ENCODE measurements at regions not wholly inside any gene's neighbourhood (a gene's known extent, or its start where the extent isn't known, plus 50 kb on each side); places are given as distances from the start of the nearest gene placed in this dataset.
A peak's percentile ranks its signal among the peaks of the same experiment; 100 is the strongest.

DNA sequence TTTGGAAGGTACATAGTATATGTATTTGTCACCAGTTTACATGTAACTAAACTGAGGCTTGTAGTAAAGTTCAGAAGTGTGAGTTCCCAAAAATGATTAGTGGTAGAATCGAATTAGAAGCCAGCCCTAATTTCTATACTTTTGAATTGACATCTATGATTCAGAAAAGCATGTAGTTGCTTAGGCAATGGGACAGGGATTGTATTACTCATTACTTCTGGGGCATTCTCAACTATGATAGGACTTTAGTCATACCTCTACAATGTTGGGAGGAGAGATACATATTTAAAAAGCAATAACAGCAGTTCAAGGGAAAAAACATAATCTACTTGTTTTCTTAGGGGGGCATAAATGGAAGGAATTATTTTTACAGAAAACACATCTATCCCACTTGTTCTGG, 277.9 kb upstream of the E2F7 start:
- no peak for DNase-seq

- DNase-seq, result no peak
Measured at GRCh38 chr12:77342253-77342652, 276.9 kb upstream of the E2F7 start.

DNA sequence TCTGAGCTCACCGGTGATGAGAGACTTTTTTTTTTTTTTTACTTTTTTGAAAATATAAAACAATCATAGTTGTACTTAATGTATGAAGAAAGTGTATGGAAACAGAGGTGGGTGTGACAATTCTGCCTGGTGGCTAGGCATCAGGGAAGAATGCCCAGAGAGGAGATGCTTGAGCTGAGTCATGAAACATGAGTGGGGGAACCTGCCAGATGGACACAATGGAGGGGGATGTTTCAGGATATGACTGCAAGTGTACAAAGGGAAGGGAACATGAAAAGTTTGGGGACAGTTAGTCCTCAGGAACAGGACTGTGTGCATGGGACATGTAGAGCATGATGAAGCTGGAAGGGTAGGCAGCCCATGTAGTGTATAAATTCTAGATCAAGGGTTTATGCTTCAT, 274.2 kb upstream of the E2F7 start:
- DNase-seq, result no peak

- DNase-seq, result no peak
Measured at GRCh38 chr12:77337362-77337761, 272.0 kb upstream of the E2F7 start.

- no peak for DNase-seq
Measured at GRCh38 chr12:77334806-77335205, 269.4 kb upstream of the E2F7 start.

DNA sequence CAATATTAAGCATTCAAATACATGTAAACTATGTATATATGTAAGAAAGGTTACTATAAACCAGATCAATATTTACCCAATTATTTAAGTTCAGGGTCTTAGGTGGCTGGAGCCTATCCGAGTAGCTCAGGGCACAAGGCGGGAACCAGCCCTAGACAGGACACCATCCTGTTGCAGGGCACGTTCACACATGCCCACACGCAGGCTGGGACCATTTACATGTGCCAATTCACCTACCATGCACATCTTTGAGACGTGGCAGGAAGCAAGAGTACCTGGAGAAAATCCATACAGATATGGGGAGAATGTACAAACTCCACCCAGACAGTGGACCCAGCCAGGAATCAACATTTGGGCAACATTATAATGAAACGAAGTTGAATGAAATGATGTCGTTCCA, 263.0 kb upstream of the E2F7 start:
- no peak for DNase-seq

- DNase-seq, result no peak
Measured at GRCh38 chr12:77325511-77326236, 260.3 kb upstream of the E2F7 start.

DNA sequence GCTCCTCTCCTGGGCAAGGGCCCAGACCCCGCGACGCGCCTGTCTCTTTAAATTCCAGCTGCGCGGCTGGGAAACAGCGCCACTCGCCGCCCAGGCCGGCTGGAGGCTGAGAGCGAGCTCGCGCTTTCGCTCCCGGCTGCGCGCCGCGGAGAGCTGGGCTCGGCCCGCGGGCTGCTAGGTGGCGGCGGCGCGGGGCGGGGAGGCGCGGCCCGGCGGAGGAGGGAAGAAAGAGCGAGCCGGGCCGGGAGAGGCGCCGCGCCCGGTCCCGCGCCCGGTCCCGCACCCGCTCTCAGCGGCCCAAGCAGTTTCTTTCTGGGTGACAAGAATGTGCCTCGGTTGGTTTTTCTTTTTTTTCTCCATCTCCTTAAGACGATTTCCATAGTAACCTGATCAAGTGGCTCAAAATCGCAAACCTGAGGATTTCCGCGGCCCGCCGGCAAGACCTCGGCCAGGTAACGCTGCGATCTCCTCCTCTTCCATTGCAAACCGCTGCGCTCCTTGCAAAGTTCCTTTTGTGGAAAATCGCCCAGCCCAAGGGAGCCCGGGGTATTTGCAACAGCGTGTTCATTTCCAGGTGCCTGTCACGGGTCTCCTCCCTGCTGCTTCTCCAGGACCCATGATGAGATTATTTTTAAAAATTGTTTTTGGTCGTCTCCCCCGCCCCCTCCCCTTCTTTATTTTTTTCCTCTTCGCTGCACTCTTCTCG, 259.5 kb upstream of the E2F7 start:
- peak; percentile 17 for DNase-seq

GRCh38 chr12:77324416-77324762, 259.0 kb upstream of the E2F7 start:
- no peak for DNase-seq

DNA sequence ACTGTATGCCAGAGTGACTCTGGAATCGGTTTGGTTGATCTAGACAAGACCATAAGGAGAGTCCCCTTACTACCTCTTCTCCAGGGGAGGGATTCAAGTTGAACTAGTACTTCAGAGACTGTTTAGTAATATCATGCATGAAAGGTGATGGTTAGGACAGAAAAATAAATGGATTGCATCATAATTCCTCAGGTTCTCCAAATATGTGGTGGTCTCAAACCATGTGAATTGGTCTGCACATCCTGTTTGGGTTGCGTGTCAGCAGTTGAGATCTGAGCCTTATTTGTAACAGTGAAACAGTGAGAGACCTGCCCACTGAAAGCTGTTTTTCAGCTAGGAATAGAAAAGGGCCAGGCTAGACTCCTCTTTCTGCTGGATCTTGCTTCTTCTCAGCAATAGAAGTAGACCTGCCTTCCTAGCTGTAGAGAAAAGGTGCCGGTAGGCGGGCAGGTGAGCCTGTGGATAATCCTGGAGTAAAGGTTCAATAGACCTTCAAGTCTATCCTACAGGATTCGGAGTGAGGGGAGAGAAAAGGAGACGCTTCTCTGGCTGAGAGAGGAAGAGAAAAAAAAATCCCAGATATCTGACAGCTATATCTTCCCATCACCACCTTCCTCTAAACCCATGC, 258.5 kb upstream of the E2F7 start:
- DNase-seq, result no peak

- DNase-seq, result no peak
Measured at GRCh38 chr12:77319166-77319565, 253.8 kb upstream of the E2F7 start.

DNA sequence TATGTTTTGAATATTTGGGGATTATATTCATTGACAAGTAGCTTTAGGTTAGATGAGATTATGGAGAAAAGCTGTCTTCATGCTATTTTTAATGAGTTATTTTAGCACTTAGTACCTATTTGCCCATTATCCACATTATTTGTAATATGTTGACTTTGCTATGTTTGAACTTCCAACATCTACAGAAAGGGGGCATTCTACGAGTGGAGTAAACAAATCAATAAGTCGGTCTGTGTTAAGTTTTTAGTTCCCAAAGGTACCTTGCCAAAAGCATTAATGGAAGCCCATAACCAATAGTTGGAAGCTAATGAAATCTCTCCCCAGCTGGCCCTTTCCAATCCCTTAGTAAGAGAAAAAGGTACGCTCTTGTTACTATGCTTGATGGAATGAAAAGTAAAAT, 250.0 kb upstream of the E2F7 start:
- DNase-seq, result no peak

DNA sequence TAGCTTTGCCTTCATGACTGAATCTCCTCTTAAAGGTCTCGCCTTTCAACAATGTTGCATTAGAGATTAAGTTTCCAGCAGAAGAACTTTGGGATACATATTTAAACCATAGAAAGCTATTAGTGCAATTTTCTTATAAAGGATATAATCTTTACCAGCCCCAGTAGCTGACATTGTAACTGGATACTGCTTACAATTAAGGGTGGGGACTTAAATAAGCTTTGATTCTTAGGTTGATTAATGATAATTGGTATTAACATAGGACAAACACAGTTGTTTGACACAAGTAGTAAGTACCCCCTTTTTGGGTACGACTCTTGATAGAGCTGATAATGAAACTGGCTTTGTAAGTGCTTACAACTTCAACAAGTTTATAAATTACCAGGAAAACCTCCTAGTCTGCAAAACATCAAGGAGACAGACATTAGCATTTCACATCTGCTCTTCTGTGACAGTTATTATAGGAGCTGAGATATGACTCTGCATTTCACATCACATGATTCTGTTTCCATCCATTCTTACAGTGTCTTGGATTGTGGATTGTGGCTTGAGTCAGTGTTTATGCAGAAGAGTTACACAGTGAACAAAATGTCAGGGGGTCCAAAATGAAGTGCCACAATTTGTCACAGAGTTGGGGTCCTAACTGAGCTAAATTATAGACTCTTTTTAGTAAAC, 249.1 kb upstream of the E2F7 start:
- DNase-seq, result no peak

DNA sequence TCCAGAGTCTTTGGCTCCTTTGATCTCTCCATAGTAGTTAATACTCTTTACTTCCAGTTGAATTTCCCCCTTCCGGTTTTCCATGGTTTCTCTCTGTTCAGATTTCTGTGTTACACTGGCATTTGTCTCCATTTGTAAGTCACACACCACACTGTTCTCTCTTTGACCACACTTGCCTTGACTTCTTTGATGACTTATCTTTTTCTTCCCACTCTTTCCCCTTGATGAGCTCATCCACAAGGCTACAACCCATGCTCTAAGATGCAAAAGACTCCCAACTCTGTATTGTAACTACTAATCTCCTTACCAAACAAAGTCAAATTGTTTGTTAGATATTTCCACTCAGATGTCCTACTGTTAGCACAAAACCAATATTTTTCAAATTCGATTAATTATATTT, 242.7 kb upstream of the E2F7 start:
- DNase-seq, result no peak

DNA sequence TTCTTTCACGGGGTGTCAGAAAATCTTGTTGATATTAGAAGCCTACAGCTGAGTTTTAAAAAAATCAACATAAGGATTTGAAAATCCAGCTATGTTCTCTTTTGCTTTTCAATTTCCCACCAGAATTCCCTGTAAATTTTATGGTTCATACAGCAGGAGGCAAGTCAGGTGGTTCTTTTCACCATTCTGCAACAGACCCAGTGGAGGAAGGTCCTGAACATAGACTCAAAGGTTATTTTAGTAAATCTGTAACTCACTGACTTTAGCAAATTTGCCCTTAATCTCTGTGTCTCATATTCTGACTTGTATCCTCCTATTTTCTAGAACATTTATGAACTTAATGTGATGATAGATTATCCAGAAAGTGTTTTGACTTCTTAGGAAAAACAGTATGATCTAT, 235.4 kb upstream of the E2F7 start:
- no peak for DNase-seq

DNA sequence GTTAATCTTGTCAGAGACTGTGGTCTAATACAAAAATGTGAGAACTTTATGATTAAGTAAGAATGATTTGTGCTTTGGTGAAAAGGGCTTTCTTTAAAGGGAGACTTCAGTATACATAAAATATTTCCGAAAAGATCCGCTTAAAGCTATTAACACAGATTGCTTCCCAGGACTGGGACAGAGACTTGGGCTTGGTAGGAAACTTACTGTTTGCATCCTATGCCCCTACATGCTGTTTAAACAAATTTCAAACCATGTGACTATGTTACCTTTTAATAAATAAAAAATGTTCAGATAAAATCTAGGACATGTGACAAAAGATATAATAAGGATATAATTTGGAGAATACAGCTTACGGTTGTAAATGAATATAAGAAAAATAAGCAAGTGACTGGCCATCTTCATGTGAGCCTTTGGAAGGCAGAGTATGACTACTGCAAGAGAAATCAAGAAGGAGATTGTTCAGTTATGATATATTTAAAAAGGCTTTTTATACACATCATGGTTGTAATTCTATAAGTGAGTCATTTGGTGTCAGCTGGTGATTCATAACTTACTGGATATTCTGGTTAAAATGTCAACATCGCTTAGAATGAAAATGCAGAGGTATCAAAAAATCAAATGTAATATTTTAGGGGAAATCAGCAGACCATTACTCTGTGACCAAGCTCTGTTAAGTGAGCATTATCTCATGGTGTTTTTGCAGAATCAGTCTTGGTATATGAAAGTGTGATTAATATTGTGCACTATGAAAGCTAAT, 234.7 kb upstream of the E2F7 start:
- no peak for DNase-seq

DNA sequence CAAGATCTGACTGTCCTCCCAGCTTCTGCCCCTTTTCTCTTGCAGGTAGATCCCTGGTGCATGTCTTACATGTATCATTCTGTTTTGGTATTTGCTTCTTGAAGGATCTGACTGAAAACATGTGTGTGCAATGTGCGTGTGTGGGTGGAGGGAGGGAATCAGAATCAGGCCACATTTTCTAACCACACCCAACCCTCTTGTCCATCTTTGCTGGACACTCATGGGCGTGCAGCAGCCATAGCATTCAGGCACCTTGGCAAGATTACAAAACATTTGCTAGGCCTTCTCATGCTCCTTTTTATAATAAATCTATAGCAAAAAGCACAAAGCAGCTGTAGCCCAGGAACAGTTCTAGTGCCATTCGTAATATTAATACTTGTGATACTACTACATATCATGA, 233.6 kb upstream of the E2F7 start:
- DNase-seq, result no peak

- no peak for DNase-seq
Measured at GRCh38 chr12:77294016-77294415, 228.6 kb upstream of the E2F7 start.

- DNase-seq, result no peak
Measured at GRCh38 chr12:77274926-77275325, 209.6 kb upstream of the E2F7 start.

DNA sequence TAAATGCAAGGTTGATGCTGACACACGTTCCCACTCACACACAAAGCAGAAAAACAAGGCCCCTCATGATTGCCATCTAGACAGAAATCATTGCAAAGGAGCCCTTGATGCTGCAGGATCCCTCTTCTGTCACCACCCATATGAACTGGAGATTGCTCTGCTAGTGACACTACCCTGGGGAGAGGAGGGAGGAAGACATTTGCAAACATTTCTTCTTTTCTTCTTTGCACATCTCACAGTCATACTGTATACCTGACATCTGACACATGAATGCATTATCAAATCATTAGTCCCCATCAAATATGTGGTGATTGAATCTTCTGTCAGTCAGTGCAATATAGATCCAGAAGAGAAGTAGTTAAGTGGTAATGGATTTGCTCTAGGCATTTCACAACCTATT, 208.5 kb upstream of the E2F7 start:
- no peak for DNase-seq

DNA sequence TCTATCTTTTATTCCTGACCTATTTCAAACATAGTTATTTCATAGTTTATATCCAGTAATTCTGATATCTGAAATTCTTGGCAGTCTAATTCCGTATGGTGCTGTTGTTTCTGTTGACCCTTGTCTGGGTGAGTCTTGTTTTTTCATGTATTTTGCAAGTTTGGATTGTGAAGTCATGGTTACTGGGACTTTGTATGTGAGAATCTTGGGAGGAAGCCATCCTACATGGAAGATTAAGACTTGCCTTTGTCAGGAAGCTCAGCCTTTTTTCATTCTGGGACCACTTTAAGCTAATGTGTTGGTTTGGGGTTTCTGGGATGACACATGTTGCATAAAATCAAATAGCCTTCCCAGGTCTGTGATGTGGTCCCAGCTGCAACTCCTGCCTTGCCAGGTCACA, 191.6 kb upstream of the E2F7 start:
- no peak for DNase-seq

GRCh38 chr12:77253321-77253720, 188.0 kb upstream of the E2F7 start:
- DNase-seq, result no peak

- DNase-seq, result no peak
Measured at GRCh38 chr12:77251799-77252198, 186.4 kb upstream of the E2F7 start.
